ENCODE measurements at regions not wholly inside any gene's neighbourhood (a gene's known extent, or its start where the extent isn't known, plus 50 kb on each side); places are given as distances from the start of the nearest gene placed in this dataset.
A peak's percentile ranks its signal among the peaks of the same experiment; 100 is the strongest.

GRCh38 chr1:233440951-233441401, 113.5 kb downstream of the MAP3K21 start (continued):
- 0 out of 2 replicates have a peak, but pooled peaks have one; percentile 34 for TF ChIP-seq XRCC5 (IDR thresholded peaks at IDR 0.05; ENCODE audit: low read depth, low read length)
- no peak for TF ChIP-seq MTA3 (IDR thresholded peaks at IDR 0.05; ENCODE audit: borderline replicate concordance)
- TF ChIP-seq CC2D1A (IDR thresholded peaks at IDR 0.05): peak; percentile 24; the same call in 1 of the 2 replicates
- TF ChIP-seq PHF8 (IDR thresholded peaks at IDR 0.05; ENCODE audit: borderline replicate concordance, low read length): no peak
- peak; percentile 77; the same call in 1 of the 2 replicates for TF ChIP-seq SMC3 (conservative IDR thresholded peaks at IDR 0.05; ENCODE audit: insufficient read depth, low read depth, low read length)
- TF ChIP-seq JUND (IDR thresholded peaks at IDR 0.05; ENCODE audit: borderline replicate concordance, low read depth, low read length): peak; percentile 17; the same call in 1 of the 2 replicates
- TF ChIP-seq JUND (tag; IDR thresholded peaks at IDR 0.05; ENCODE audit: borderline replicate concordance, low read depth, low read length): no peak
- no peak for TF ChIP-seq KLF1 (tag; IDR thresholded peaks at IDR 0.05)
- no peak for TF ChIP-seq TAF9B (IDR thresholded peaks at IDR 0.05; ENCODE audit: partially characterized antibody)
- TF ChIP-seq COPS2 (conservative IDR thresholded peaks at IDR 0.05): no peak
- TF ChIP-seq ZNF766 (CRISPR knock-in tag; conservative IDR thresholded peaks at IDR 0.05): peak; percentile 81; the same call in 1 of the 2 replicates
- peak; percentile 78; the same call in 1 of the 2 replicates for TF ChIP-seq ARID3A (IDR thresholded peaks at IDR 0.05; ENCODE audit: borderline replicate concordance, low read depth, low read length)
- TF ChIP-seq THAP7 (CRISPR knock-in tag; IDR thresholded peaks at IDR 0.05): no peak
- TF ChIP-seq CBX3 (IDR thresholded peaks at IDR 0.05; ENCODE audit: borderline replicate concordance in 1 of 2, low read length in 2 of 2): peak in 1 of 2 experiments; percentile 75; a peak in 1 of 3 replicates
- peak; percentile 55 for TF ChIP-seq BRD9 (IDR thresholded peaks at IDR 0.05; ENCODE audit: low read depth, partially characterized antibody)
- no peak for TF ChIP-seq CBFA2T3 (IDR thresholded peaks at IDR 0.05)
